BLaER1 treated with 17β-estradiol and CSF1 and Interleukin-3, amounts not matched to agents 10 nM and 100 nM (cell line): ENCODE measurements at regions not wholly inside any gene's neighbourhood (a gene's known extent, or its start where the extent isn't known, plus 50 kb on each side); places are given as distances from the start of the nearest gene placed in this dataset.
"Not testable (repeated sequence)": the region's sequence is repeated elsewhere in the genome, so short reads cannot be mapped to it uniquely, and the experiment has no call there.

ENCODE experiments used
- H3K27ac ChIP-seq, 11 experiments: shearing (Covaris generic); formaldehyde crosslinking; 2 replicates each; pipeline ENCODE4 v1.8.1; 2022
- H3K27me3 ChIP-seq, 11 experiments: shearing (Covaris generic); formaldehyde crosslinking; 2 replicates each; pipeline ENCODE4 v1.8.1; 2022
- H3K36me3 ChIP-seq, 11 experiments: shearing (Covaris generic); formaldehyde crosslinking; 2 replicates each; pipeline ENCODE4 v1.8.1; 2022
- H3K4me1 ChIP-seq, 10 experiments: shearing (Covaris generic); formaldehyde crosslinking; 2 replicates each; pipeline ENCODE4 v1.8.1; 2022
- H3K4me2 ChIP-seq, 11 experiments: shearing (Covaris generic); formaldehyde crosslinking; 2 replicates each; pipeline ENCODE4 v1.8.1; 2022
- H3K4me3 ChIP-seq, 10 experiments: shearing (Covaris generic); formaldehyde crosslinking; 2 replicates each; pipeline ENCODE4 v1.8.1; 2022
- H3K9ac ChIP-seq, 11 experiments: shearing (Covaris generic); formaldehyde crosslinking; 2 replicates each; pipeline ENCODE4 v1.8.1; 2022
- H3K9me3 ChIP-seq, 11 experiments: shearing (Covaris generic); formaldehyde crosslinking; replicated peaks in 1 of 11; 2 replicates each; pipeline ENCODE4 v1.8.1; 2022
- H4K20me1 ChIP-seq, 11 experiments: shearing (Covaris generic); formaldehyde crosslinking; 2 replicates each; pipeline ENCODE4 v1.8.1; 2022
- Cebpa-rat ChIP-seq, 11 experiments: shearing (Covaris generic); IDR thresholded peaks; 2 replicates each; pipeline ENCODE4 v1.8.1; 2022

DNA sequence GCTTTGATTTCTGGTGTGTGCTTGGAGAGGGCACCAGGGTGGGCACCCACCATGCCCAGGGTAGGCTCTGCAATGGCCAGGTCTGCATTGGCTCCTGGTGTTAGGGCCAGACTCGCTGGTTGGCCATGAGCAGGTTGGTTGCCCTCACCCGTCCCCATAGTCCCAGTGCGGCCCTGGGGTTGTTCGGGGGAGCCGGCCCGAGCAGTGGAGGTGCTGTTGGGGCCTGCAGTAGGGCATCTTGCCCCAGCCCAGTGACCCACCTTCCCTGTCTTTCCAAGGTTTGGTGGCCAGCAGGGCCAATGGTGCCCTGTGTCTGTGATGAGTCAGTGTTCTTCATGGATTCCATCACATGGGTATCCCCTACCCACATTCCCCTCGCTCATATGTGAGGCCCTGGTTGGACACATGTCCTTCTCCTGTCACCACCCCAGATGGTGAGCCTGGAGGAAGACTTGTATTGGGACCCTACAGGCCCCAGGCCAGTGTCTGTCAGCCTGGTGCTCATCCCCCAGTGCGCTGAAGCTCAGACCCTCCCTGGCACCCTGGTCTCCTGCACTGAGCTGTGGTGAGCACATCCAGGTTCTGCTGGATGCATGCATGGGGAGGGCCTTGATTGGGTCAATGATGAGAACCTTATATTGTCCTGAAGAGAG, 190.1 kb downstream of the UBE3A start:
- Histone ChIP-seq H3K36me3 (no peaks in the 10 kb centered on the region; a peak in 1 of 22 replicates), H3K27me3 (no peaks in the 10 kb centered on the region), H3K27ac (no peak overlapping the region), H3K9me3 (peaks cover 72 to 98% (median 90%) of the 10 kb centered on the region in 11 experiments), H3K4me2 (no peak overlapping the region), H4K20me1 (no peaks in the 10 kb centered on the region), H3K4me1 (no peaks in the 10 kb centered on the region), H3K9ac (no peak overlapping the region), H3K4me3 (no peak overlapping the region)
- TF ChIP-seq Cebpa-rat (IDR thresholded peaks at IDR 0.05): no peak

DNA sequence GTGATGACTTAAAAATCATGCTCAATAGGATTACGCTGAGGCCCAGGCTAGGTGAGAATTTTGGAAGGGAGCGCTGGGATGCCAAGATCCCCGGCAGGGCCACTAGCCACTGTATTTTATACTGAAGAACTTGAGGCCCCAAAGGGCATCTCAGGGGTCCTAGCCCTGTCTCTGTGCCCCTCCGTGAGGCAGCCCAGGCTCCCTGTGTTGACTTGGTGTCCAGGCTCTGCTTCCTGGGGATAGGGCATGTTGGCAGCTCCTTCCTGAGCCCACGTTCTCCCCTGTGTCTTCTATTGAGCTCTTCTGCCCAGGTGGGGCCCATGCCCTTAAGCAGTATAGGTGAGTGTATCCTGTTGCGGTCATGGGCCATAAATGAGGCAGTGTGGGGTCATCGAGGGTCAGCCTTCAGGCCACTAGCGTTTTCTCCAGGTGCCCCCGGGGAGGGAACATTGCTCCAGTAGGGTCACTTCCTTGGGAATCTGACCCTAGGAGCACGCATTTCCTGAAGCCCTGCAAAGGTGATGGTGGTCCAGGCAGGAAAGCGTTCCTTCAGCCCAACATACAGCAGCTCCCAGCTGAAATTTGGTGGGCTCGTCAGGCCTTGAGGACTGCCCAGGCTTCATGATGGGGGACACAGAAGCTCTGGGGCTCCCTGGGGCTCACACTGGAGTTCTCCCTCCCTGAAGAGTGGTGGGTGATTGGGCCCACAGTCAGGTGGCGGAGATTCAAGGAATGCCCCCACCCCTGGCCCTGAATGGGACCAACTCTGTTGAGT, 189.4 kb downstream of the UBE3A start:
- Histone ChIP-seq H3K9me3 (peaks cover 69 to 96% (median 84%) of the 10 kb centered on the region in 11 experiments), H3K4me2 (no peak overlapping the region)

DNA sequence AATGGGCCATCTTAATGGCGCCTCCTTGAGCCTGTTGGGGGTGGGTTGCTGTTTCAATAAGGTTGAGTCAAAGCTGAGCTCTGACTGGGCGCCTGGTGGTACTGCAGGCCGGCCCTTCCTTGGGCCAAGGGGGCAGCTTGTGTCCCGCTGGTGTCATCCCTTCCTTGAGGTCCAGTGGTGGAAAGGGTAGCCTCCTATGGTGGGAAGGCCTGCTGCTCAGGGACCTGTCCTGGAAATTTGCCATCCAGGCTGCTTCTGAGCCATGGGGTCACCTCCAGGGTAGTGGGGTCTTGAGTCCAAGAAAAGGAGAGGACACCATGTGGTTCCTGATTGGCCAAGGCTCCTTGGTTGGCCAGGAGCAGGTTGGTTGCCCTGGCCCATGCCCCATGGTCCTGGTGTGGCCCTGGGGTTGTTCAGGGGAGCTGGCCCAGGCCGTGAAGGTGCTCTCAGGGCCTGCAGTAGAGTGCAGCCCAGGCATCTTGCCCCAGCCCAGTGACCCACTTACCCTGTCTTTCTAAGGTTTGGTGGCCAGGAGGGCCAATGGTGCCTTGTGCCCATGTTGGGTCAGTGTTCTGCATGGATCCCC, 188.7 kb downstream of the UBE3A start:
- H3K27me3 ChIP-seq: no peaks in the 10 kb centered on the region
- no peak for TF ChIP-seq Cebpa-rat (IDR thresholded peaks at IDR 0.05)
- no peak overlapping the region for H3K27ac ChIP-seq
- no peak overlapping the region for H3K4me3 ChIP-seq
- H3K9ac ChIP-seq: no peak overlapping the region
- H3K4me1 ChIP-seq: no peaks in the 10 kb centered on the region
- H4K20me1 ChIP-seq: no peaks in the 10 kb centered on the region
- no peaks in the 10 kb centered on the region; a peak in 1 of 22 replicates for H3K36me3 ChIP-seq
- no peak overlapping the region for H3K4me2 ChIP-seq
- peaks cover 62 to 96% (median 78%) of the 10 kb centered on the region in 11 experiments for H3K9me3 ChIP-seq

More for the DNA sequence above, 189.4 kb downstream of the UBE3A start:
- Histone ChIP-seq H3K4me3 (no peak overlapping the region), H3K36me3 (no peaks in the 10 kb centered on the region; a peak in 1 of 22 replicates), H3K27ac (no peak overlapping the region), H3K4me1 (no peaks in the 10 kb centered on the region), H4K20me1 (no peaks in the 10 kb centered on the region), H3K9ac (no peak overlapping the region), H3K27me3 (no peaks in the 10 kb centered on the region)
- TF ChIP-seq Cebpa-rat (IDR thresholded peaks at IDR 0.05): no peak

DNA sequence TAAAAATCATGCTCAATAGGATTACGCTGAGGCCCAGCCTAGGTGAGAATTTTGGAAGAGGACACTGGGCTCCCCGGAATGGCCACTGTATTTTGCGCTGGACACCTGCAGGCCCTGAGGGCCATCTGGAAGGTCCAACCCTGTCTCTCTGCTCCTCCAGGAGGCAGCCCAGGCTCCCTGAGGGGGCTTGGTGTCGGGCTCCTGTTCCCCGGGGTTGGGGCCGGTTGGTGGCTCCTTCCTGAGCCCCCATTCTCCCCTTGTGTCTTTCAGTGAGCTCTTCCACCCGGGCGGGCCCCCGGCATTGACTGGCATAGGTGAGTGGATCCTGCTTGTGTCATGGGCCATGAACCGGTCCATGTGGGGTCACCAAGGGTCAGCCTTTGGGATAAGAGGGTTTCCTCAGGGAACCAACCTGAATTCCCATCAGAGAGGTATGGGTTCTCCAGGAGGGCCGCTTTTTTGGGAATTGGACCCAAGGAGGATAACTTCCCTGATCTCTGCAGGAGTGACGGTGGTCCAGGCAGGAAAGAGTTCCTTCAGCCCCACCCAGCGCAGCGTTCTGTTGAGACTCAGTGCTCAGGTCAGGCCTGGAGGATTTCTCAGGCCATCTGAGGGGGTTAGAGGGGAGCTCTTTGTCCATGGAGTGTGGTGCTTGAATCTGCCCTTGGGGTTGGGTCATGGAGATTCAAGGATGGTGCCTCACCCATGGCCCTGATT, 187.8 kb downstream of the UBE3A start:
- no peaks in the 10 kb centered on the region for H3K27me3 ChIP-seq
- H3K36me3 ChIP-seq: no peaks in the 10 kb centered on the region; a peak in 1 of 22 replicates
- H3K27ac ChIP-seq: no peak overlapping the region
- H3K4me1 ChIP-seq: no peaks in the 10 kb centered on the region
- TF ChIP-seq Cebpa-rat (IDR thresholded peaks at IDR 0.05): no peak
- H3K4me3 ChIP-seq: no peak overlapping the region
- H3K4me2 ChIP-seq: no peak overlapping the region
- H4K20me1 ChIP-seq: no peaks in the 10 kb centered on the region
- H3K9ac ChIP-seq: no peak overlapping the region
- H3K9me3 ChIP-seq: peaks cover 59 to 94% (median 75%) of the 10 kb centered on the region in 11 experiments

DNA sequence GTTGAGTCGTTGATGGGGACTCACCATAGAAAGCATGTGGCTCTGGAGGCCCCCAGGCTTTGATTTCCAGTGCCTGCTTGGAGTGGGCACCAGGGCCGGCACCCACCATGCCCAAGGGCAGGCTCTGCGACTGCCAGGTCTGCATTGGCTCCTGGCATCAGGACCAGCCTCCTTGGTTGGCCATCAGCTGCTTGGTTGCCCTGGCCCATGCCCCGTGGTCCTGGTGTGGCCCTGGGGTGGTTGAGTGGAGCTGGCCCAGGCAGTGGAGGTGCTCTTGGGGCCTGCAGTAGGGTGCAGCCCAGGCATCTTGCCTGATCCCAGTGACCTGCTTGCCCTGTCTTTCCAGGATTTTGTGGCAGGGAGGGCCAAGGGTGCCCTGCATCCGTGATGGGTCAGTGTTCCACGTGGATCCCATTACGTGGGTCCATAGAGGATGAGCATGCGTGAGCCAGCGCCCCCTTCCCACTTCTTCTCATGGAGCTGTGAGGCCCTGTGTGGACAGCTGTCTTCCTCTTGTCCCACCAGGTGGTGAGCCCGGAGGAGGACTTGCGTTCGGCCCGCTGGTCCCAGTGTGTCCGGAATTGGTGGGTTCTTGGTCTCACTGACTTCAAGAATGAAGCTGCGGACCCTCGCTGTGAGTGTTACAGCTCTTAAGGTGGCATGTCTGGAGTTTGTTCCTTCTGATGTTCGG, 187.0 kb downstream of the UBE3A start:
- Histone ChIP-seq H3K9ac (no peak overlapping the region), H4K20me1 (no peaks in the 10 kb centered on the region), H3K4me2 (no peak overlapping the region), H3K36me3 (no peaks in the 10 kb centered on the region; a peak in 1 of 22 replicates), H3K27ac (no peak overlapping the region), H3K4me3 (no peak overlapping the region), H3K27me3 (no peaks in the 10 kb centered on the region), H3K9me3 (peaks cover 57 to 91% (median 75%) of the 10 kb centered on the region in 11 experiments), H3K4me1 (no peaks in the 10 kb centered on the region)
- no peak for TF ChIP-seq Cebpa-rat (IDR thresholded peaks at IDR 0.05)

DNA sequence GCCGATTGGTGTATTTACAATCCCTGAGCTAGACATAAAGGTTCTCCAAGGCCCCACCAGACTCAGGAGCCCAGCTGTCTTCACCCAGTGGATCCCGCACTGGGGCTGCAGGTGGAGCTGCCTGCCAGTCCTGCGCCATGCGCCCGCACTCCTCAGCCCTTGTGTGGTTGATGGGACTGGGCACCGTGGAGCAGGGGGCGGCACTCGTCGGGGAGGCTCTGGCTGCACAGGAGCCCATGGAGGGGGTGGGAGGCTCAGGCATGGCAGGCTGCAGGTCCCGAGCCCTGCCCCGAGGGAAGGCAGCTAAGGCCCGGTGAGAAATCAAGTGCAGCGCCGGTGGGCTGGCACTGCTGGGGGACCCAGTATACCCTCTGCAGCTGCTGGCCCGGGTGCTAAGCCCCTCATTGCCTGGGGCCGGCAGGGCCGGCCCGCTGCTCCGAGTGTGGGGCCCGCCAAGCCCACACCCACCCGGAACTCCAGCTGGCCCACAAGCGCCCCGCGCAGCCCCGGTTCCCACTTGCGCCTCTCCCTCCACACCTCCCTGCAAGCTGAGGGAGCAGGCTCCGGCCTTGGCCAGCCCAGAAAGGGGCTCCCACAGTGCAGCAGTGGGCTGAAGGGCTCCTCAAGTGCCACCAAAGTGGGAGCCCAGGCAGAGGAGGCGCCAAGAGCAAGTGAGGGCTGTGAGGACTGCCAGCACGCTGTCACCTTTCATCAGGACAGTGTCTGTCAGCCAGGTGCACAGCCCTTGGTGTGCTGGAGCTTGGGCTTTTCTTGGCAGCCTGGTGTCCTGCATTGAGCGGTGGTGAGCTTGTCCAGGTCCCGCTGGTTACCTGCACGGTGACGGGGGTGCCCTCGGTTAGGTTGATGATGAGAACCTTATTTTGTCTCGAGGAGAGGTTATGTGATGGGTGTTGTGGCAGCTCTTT, 185.5 kb downstream of the UBE3A start:
- H3K4me3 ChIP-seq, H3K27me3 ChIP-seq, H3K4me2 ChIP-seq, H3K27ac ChIP-seq, H4K20me1 ChIP-seq, H3K36me3 ChIP-seq, H3K9ac ChIP-seq, H3K4me1 ChIP-seq: not testable (repeated sequence)
- H3K9me3 ChIP-seq: peaks cover 52 to 84% (median 62%) of the 10 kb centered on the region in 11 experiments; a peak in 21 of 22 replicates

DNA sequence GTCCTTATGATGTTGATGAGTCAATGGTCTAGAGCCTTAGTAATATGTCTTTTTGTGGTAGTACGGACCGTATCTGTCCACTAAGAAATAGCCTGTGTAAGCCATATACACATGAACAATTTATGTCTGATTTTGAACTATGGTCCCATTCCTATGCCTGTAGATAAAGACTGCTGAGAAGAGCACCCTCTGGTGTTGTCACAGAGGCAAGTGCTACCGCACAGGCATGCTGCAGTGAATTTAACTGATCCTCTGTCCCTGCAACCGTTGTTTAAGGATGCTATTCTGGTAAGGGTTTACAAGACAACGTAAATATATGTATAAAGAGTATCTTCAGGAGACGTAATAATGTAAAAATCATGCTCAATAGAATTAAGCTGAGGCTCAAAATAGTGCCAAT, 170.7 kb downstream of the UBE3A start:
- Histone ChIP-seq H3K9ac (no peak overlapping the region), H3K4me2 (no peak overlapping the region), H3K27me3 (no peaks in the 10 kb centered on the region), H3K9me3 (no peaks in the 10 kb centered on the region), H3K4me1 (no peaks in the 10 kb centered on the region), H3K27ac (no peak overlapping the region), H3K4me3 (no peak overlapping the region), H3K36me3 (no peaks in the 10 kb centered on the region), H4K20me1 (no peaks in the 10 kb centered on the region)
- no peak for TF ChIP-seq Cebpa-rat (IDR thresholded peaks at IDR 0.05)
